Natural killer cell (primary cell): ENCODE measurements at regions not wholly inside any gene's neighbourhood (a gene's known extent, or its start where the extent isn't known, plus 50 kb on each side); places are given as distances from the start of the nearest gene placed in this dataset.

Experiments used
- ATAC-seq, 3 donors: fragments of 150-1000 bp in 2 of 3; fragments of 200-7000 bp in 1 of 3; cut with Tn5 transposase; 1 replicate in 1 of 3; 2 replicates in 2 of 3; pipeline ENCODE4 v1.10.0; 2021; ENCODE audit warnings: mild to moderate bottlenecking in 2 of 3, moderate library complexity in 2 of 3
- DNase-seq, 2 donors: peaks; one replicate each; pipeline versions ENCODE4 v3.0.0 to v3.0.0-alpha.2; 2013 to 2021; ENCODE audit warnings: mixed read lengths in 1 of 2
- H3K27ac ChIP-seq: one replicate; pipeline ENCODE4 v1.5.1; 2013; ENCODE audit warnings: mild to moderate bottlenecking, low read length
- H3K27me3 ChIP-seq: one replicate; pipeline ENCODE4 v1.6.1; 2013; ENCODE audit warnings: low read length; ENCODE audit not compliant: control insufficient read depth, insufficient read depth
- H3K36me3 ChIP-seq: one replicate; pipeline ENCODE4 v1.6.1; 2013; ENCODE audit warnings: low read length; ENCODE audit not compliant: control insufficient read depth, insufficient read depth
- H3K4me1 ChIP-seq: one replicate; pipeline ENCODE4 v1.6.1; 2013; ENCODE audit warnings: low read length; ENCODE audit not compliant: control insufficient read depth, insufficient read depth
- H3K4me3 ChIP-seq: one replicate; pipeline ENCODE4 v1.5.1; 2013; ENCODE audit warnings: low read length
- H3K9me3 ChIP-seq: one replicate; pipeline ENCODE4 v1.6.1; 2013; ENCODE audit warnings: low read length; ENCODE audit not compliant: control insufficient read depth, insufficient read depth
- H3K27ac Mint-ChIP-seq, 2 donors: one replicate each; pipeline ENCODE4 v1.8.0; 2022; ENCODE audit warnings: mild to moderate bottlenecking in 2 of 2, mixed read lengths in 2 of 2, moderate library complexity in 1 of 2
- H3K27me3 Mint-ChIP-seq, 2 donors: one replicate each; pipeline ENCODE4 v1.8.0; 2022; ENCODE audit warnings: low read depth in 2 of 2, mixed read lengths in 2 of 2
- H3K36me3 Mint-ChIP-seq: one replicate; pipeline ENCODE4 v1.8.0; 2022; ENCODE audit warnings: mixed read lengths
- H3K4me1 Mint-ChIP-seq, 2 donors: one replicate each; pipeline ENCODE4 v1.8.0; 2022; ENCODE audit warnings: mixed read lengths in 2 of 2
- H3K4me3 Mint-ChIP-seq: one replicate; pipeline ENCODE4 v1.8.0; 2022; ENCODE audit warnings: mild to moderate bottlenecking, moderate library complexity, mixed read lengths
- H3K9me3 Mint-ChIP-seq, 2 donors: one replicate each; pipeline ENCODE4 v1.8.0; 2022; ENCODE audit warnings: mixed read lengths in 2 of 2
- WGBS: methylation state at CpG from one replicate; pipeline ENCODE4 v1.1.7; 2013; ENCODE audit warnings: missing lambda C conversion rate; ENCODE audit not compliant: insufficient coverage; 5-methylcytosine and 5-hydroxymethylcytosine counted together
- intact Hi-C: fragments of 100-400 bp; cut with micrococcal nuclease; formaldehyde crosslinking; loops from one replicate; pipeline ENCODE4 v1.14.2; 2022
- TF ChIP-seq, protein P1 (sequence below): fragments of 200-600 bp; IDR thresholded peaks from one replicate; pipeline ENCODE4 v1.8.0; 2022; ENCODE audit warnings: antibody characterized with exemption

DNA sequence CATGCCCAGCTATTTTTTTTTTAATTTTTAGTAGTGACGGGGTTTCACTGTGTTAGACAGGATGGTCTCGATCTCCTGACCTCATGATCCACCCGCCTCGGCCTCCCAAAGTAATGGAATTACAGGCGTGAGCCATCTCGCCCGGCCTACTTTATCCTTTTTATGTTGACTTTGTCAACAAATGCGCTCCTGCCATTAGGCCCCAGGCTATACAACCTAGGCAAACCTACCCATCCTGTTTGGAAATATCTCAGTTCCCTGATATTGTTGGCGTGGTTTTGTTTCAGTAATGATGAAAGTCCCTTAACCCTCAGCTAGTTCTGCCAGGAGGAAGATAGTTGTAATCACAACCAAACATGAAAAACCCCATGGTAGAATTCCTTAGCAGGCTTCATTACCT lies 249.4 kb upstream of the SOX11 start:
- H3K27me3 Mint-ChIP-seq: no peaks in the 10 kb centered on the region
- peaks cover 6 to 15% of the 10 kb centered on the region in 2 donors for H3K9me3 Mint-ChIP-seq
- no peaks in the 10 kb centered on the region for H3K4me1 Mint-ChIP-seq
- DNase-seq (no peak), ATAC-seq (no peak)
- Histone ChIP-seq H3K4me3 (no peak overlapping the region), H3K9me3 (no peaks in the 10 kb centered on the region), H3K27ac (no peak overlapping the region), H3K36me3 (no peaks in the 10 kb centered on the region), H3K4me1 (no peaks in the 10 kb centered on the region), H3K27me3 (no peaks in the 10 kb centered on the region)
- WGBS: 91% methylated on average over 7 of the region's 9 CpGs
- H3K36me3 Mint-ChIP-seq: no peaks in the 10 kb centered on the region
- TF ChIP-seq, protein P1, sequence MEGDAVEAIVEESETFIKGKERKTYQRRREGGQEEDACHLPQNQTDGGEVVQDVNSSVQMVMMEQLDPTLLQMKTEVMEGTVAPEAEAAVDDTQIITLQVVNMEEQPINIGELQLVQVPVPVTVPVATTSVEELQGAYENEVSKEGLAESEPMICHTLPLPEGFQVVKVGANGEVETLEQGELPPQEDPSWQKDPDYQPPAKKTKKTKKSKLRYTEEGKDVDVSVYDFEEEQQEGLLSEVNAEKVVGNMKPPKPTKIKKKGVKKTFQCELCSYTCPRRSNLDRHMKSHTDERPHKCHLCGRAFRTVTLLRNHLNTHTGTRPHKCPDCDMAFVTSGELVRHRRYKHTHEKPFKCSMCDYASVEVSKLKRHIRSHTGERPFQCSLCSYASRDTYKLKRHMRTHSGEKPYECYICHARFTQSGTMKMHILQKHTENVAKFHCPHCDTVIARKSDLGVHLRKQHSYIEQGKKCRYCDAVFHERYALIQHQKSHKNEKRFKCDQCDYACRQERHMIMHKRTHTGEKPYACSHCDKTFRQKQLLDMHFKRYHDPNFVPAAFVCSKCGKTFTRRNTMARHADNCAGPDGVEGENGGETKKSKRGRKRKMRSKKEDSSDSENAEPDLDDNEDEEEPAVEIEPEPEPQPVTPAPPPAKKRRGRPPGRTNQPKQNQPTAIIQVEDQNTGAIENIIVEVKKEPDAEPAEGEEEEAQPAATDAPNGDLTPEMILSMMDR: no peak
- H3K4me3 Mint-ChIP-seq: no peak overlapping the region
- intact Hi-C loops: no loop called here
- no peak overlapping the region for H3K27ac Mint-ChIP-seq

DNA sequence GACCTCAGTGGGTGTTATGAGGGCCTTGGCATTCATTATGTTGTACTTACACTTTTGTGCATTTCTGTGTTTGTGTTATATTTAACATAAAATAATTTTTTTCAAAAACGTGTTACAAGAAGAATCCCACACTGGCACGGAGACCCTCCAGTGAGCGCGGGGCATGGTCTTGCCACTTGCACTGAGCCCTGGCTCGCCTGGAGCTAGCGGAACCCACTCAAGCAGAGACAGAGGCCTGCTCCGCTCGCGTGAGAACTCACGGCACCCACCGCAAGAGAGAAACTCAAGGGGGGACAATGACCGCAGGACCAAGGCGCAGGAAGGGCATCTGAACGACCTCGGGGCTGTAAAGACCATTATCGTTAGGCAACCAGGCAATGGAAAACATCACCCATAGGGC lies 248.0 kb upstream of the SOX11 start:
- no peaks in the 10 kb centered on the region for H3K36me3 Mint-ChIP-seq
- H3K4me3 Mint-ChIP-seq: no peak overlapping the region
- Histone ChIP-seq H3K9me3 (no peaks in the 10 kb centered on the region), H3K27ac (no peak overlapping the region), H3K4me3 (no peak overlapping the region), H3K4me1 (no peaks in the 10 kb centered on the region), H3K36me3 (no peaks in the 10 kb centered on the region), H3K27me3 (no peaks in the 10 kb centered on the region)
- H3K27ac Mint-ChIP-seq: no peak overlapping the region
- 93% methylated on average over 16 of the region's 16 CpGs for WGBS
- no peak for ATAC-seq
- H3K27me3 Mint-ChIP-seq: no peaks in the 10 kb centered on the region
- no peaks in the 10 kb centered on the region for H3K4me1 Mint-ChIP-seq
- intact Hi-C loops: no loop called here
- peaks cover 9 to 12% of the 10 kb centered on the region in 2 donors for H3K9me3 Mint-ChIP-seq
- TF ChIP-seq, protein P1: no peak
- no peak for DNase-seq

DNA sequence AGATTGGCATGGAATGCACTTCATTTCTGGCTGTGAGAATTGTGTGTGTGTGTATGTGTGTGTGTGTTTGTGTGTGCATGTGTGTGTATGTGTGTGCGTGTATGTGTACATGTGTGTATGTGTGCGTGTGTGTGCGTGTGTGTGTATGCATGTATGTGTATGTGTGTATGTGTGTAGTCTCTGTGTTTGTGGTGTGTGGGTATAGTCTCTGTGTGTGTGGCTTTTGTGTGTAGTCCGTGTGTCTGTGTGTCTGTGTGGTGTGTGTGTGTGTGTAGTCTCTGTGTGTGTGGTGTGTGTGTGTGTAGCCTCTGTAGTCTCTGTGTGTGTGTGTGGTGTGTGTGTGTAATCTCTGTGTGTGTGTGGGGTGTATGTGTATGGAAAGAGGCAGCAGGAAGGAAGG lies 247.3 kb upstream of the SOX11 start:
- no peak for DNase-seq
- Histone ChIP-seq H3K4me1 (no peaks in the 10 kb centered on the region), H3K4me3 (no peak overlapping the region), H3K27ac (no peak overlapping the region), H3K9me3 (no peaks in the 10 kb centered on the region), H3K27me3 (no peaks in the 10 kb centered on the region), H3K36me3 (no peaks in the 10 kb centered on the region)
- no peaks in the 10 kb centered on the region for H3K4me1 Mint-ChIP-seq
- no peak for ATAC-seq
- intact Hi-C loops: no loop called here
- no peak overlapping the region for H3K4me3 Mint-ChIP-seq
- H3K27me3 Mint-ChIP-seq: no peaks in the 10 kb centered on the region
- H3K27ac Mint-ChIP-seq: no peak overlapping the region
- TF ChIP-seq, protein P1: no peak
- no peaks in the 10 kb centered on the region for H3K36me3 Mint-ChIP-seq
- H3K9me3 Mint-ChIP-seq: peaks cover 9 to 11% of the 10 kb centered on the region in 2 donors
- WGBS: 87% methylated on average over 4 of the region's 4 CpGs

DNA sequence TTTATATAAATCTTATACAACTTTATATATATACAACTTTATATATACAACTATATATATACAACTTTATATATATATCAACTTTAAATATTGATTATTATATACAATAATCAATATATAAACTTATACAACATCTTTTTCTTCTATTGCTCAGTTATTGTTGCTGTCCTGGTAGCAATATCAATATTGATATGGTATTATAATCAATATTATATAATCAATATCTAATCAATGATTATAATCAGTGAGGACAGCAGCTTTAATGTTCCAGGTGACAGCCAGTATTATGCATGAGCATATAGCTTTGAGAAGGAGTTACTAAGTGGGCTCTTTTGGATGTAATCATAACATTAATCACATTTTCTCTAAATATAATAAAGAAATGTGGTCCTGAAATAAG lies 242.3 kb upstream of the SOX11 start:
- TF ChIP-seq, protein P1: no peak
- no peak for DNase-seq
- no peak for ATAC-seq
- H3K4me3 Mint-ChIP-seq: no peak overlapping the region
- intact Hi-C loops: no loop called here
- H3K27me3 ChIP-seq: no peaks in the 10 kb centered on the region
- no peaks in the 10 kb centered on the region for H3K4me1 Mint-ChIP-seq
- no peak overlapping the region for H3K27ac Mint-ChIP-seq
- H3K27me3 Mint-ChIP-seq: no peaks in the 10 kb centered on the region
- H3K4me3 ChIP-seq: no peak overlapping the region
- no peaks in the 10 kb centered on the region for H3K36me3 Mint-ChIP-seq
- no peaks in the 10 kb centered on the region for H3K36me3 ChIP-seq
- no peaks in the 10 kb centered on the region for H3K4me1 ChIP-seq
- peaks cover 6 to 8% of the 10 kb centered on the region in 2 donors for H3K9me3 Mint-ChIP-seq
- H3K27ac ChIP-seq: no peak overlapping the region
- H3K9me3 ChIP-seq: no peaks in the 10 kb centered on the region
